Activated B cell treated with CpG ODN at 0.5 μM for 24 hours (primary cell): ENCODE measurements at regions not wholly inside any gene's neighbourhood (a gene's known extent, or its start where the extent isn't known, plus 50 kb on each side); places are given as distances from the start of the nearest gene placed in this dataset.

Source experiments
- ATAC-seq: fragments of 200-7000 bp; cut with Tn5 transposase; one replicate; pipeline ENCODE4 v1.10.0; 2021; ENCODE audit warnings: low read depth, mild to moderate bottlenecking, moderate library complexity
- CTCF ChIA-PET: fragments of 350-600 bp; sonication (Branson Sonifier 250); formaldehyde crosslinking; loops from one replicate; lab custom pipeline; 2021; ENCODE audit warnings: antibody characterized with exemption; lab: Charles Lee
- POLR2A ChIA-PET: fragments of 350-600 bp; sonication (Branson Sonifier 250); formaldehyde crosslinking; loops from one replicate; lab custom pipeline; 2021; ENCODE audit warnings: antibody characterized with exemption; lab: Charles Lee
- DNase-seq: peaks from one replicate; pipeline ENCODE4 v3.0.0; 2022
- H3K27ac Mint-ChIP-seq: one replicate; pipeline ENCODE4 v1.8.0; 2020; ENCODE audit warnings: mixed read lengths
- H3K27me3 Mint-ChIP-seq: one replicate; pipeline ENCODE4 v1.8.0; 2021; ENCODE audit warnings: mixed read lengths
- H3K36me3 Mint-ChIP-seq: one replicate; pipeline ENCODE4 v1.8.0; 2021; ENCODE audit warnings: low read depth, mixed read lengths
- H3K4me1 Mint-ChIP-seq: one replicate; pipeline ENCODE4 v1.8.0; 2021; ENCODE audit warnings: mixed read lengths
- H3K4me3 Mint-ChIP-seq: one replicate; pipeline ENCODE4 v1.8.0; 2020; ENCODE audit warnings: mild to moderate bottlenecking, mixed read lengths
- H3K9me3 Mint-ChIP-seq: one replicate; pipeline ENCODE4 v1.8.0; 2020; ENCODE audit warnings: mixed read lengths
- CTCF ChIP-seq: fragments of 200-600 bp; IDR thresholded peaks from one replicate; pipeline ENCODE4 v1.8.0; 2022; ENCODE audit warnings: antibody characterized with exemption, mild to moderate bottlenecking
- intact Hi-C: fragments of 100-400 bp; cut with micrococcal nuclease; formaldehyde crosslinking; loops from one replicate; pipeline ENCODE4 v1.15.1; 2024

- ChIA-PET POLR2A (no interaction called here), CTCF (no interaction called here)
- Mint-ChIP-seq H3K36me3 (no peaks in the 10 kb centered on the region), H3K4me1 (no peaks in the 10 kb centered on the region), H3K9me3 (no peaks in the 10 kb centered on the region), H3K27me3 (peaks cover 18% of the 10 kb centered on the region), H3K27ac (no peak overlapping the region), H3K4me3 (no peak overlapping the region)
- intact Hi-C loops: no loop called here
- no peak for DNase-seq
- TF ChIP-seq CTCF: no peak
- ATAC-seq: no peak
Observed at GRCh38 chr2:41886757-41887156, 161.1 kb upstream of the PKDCC start.

- Mint-ChIP-seq H3K36me3 (no peaks in the 10 kb centered on the region), H3K27me3 (peaks cover 13% of the 10 kb centered on the region), H3K9me3 (no peaks in the 10 kb centered on the region), H3K4me1 (no peaks in the 10 kb centered on the region), H3K4me3 (no peak overlapping the region), H3K27ac (no peak overlapping the region)
- intact Hi-C loops: no loop called here
- ChIA-PET CTCF (no interaction called here), POLR2A (no interaction called here)
- DNase-seq (no peak), ATAC-seq (no peak)
- TF ChIP-seq CTCF: no peak
Observed at GRCh38 chr2:41890341-41890740, 157.5 kb upstream of the PKDCC start.

- Mint-ChIP-seq H3K36me3 (no peaks in the 10 kb centered on the region), H3K9me3 (no peaks in the 10 kb centered on the region), H3K27me3 (peaks cover 17% of the 10 kb centered on the region), H3K4me1 (no peaks in the 10 kb centered on the region), H3K4me3 (no peak overlapping the region), H3K27ac (no peak overlapping the region)
- no peak for TF ChIP-seq CTCF
- intact Hi-C loops: no loop called here
- CTCF ChIA-PET: no interaction called here
- ATAC-seq (no peak), DNase-seq (no peak)
- POLR2A ChIA-PET: no interaction called here
Observed at GRCh38 chr2:41892476-41892875, 155.3 kb upstream of the PKDCC start.

- no peaks in the 10 kb centered on the region for H3K9me3 Mint-ChIP-seq
- H3K27me3 Mint-ChIP-seq: peaks cover 15% of the 10 kb centered on the region
- ATAC-seq: no peak
- H3K27ac Mint-ChIP-seq: no peak overlapping the region
- H3K36me3 Mint-ChIP-seq: no peaks in the 10 kb centered on the region
- ChIA-PET POLR2A (no interaction called here), CTCF (no interaction called here)
- H3K4me3 Mint-ChIP-seq: no peak overlapping the region
- no peaks in the 10 kb centered on the region for H3K4me1 Mint-ChIP-seq
- no peak for TF ChIP-seq CTCF
- DNase-seq: no peak
- intact Hi-C loops: no loop called here
Observed at GRCh38 chr2:41894563-41895333, 153.1 kb upstream of the PKDCC start.

- DNase-seq (no peak), ATAC-seq (no peak)
- Mint-ChIP-seq H3K27ac (no peak overlapping the region), H3K4me3 (no peak overlapping the region), H3K9me3 (no peaks in the 10 kb centered on the region), H3K36me3 (no peaks in the 10 kb centered on the region), H3K27me3 (peaks cover 15% of the 10 kb centered on the region), H3K4me1 (no peaks in the 10 kb centered on the region)
- TF ChIP-seq CTCF: no peak
- ChIA-PET POLR2A (no interaction called here), CTCF (no interaction called here)
- intact Hi-C loops: no loop called here
Observed at GRCh38 chr2:41895334-41895664, 152.5 kb upstream of the PKDCC start.
